Stimulated activated effector memory CD8-positive, alpha-beta T cell treated with anti-CD3 and anti-CD28 coated beads, Interleukin-12 subunit alpha, Interleukin-12 subunit beta, amount 100 ng/mL, for 72 hours (primary cell): ENCODE measurements at regions not wholly inside any gene's neighbourhood (a gene's known extent, or its start where the extent isn't known, plus 50 kb on each side); places are given as distances from the start of the nearest gene placed in this dataset.
A peak's percentile ranks its signal among the peaks of the same experiment; 100 is the strongest.

Experiments used
- ATAC-seq: fragments of 150-1000 bp; cut with Tn5 transposase; 2 replicates; pipeline ENCODE4 v1.10.0; 2021
- DNase-seq, 2 donors: peaks; one replicate each; pipeline ENCODE4 v3.0.0; 2021 to 2022; ENCODE audit warnings: low spot score in 2 of 2
- H3K27ac Mint-ChIP-seq: one replicate; pipeline ENCODE4 v1.8.0; 2022; ENCODE audit warnings: mild to moderate bottlenecking, mixed read lengths
- H3K36me3 Mint-ChIP-seq: one replicate; pipeline ENCODE4 v1.8.0; 2022; ENCODE audit warnings: mild to moderate bottlenecking, mixed read lengths
- H3K4me1 Mint-ChIP-seq: one replicate; pipeline ENCODE4 v1.8.0; 2022; ENCODE audit warnings: mixed read lengths
- H3K4me3 Mint-ChIP-seq: one replicate; pipeline ENCODE4 v1.8.0; 2022; ENCODE audit warnings: mild to moderate bottlenecking, mixed read lengths
- H3K9me3 Mint-ChIP-seq: one replicate; pipeline ENCODE4 v1.8.0; 2022; ENCODE audit warnings: mixed read lengths

DNA sequence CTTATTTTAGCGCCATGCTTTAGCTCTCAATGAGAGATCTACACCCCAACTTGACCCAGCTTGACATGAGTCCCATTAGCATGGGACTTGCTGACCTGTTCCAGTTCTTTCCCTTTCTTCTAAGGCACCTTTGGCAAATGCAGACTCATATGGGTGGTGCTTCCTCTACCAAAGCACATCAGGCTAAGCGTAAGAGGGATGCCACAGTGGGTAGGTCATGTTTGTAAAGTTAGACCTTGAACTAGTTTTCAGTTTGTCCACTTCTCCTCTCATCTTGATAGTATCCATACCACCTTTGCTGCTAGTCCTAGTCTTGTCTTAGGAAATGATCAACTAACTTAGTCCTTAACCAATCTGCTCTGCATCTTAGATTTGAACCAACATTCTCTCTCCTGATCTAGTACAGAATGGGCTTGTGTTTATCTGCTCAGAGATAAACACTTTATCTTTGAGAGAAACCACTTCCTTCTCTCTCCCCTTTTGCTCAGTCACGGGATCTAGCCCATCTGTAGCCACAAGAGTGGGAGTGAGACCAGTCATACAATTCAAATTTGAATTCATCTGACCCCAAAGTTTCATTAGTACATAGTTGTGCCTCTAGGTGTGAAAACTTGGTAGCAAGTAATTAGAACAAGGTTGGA lies 72.1 kb upstream of the CD44 start:
- H3K4me3 Mint-ChIP-seq: peak overlapping the region; percentile 28
- DNase-seq: peak in 1 of 2 donors; percentile 65
- H3K9me3 Mint-ChIP-seq: peaks cover 11% of the 10 kb centered on the region

DNA sequence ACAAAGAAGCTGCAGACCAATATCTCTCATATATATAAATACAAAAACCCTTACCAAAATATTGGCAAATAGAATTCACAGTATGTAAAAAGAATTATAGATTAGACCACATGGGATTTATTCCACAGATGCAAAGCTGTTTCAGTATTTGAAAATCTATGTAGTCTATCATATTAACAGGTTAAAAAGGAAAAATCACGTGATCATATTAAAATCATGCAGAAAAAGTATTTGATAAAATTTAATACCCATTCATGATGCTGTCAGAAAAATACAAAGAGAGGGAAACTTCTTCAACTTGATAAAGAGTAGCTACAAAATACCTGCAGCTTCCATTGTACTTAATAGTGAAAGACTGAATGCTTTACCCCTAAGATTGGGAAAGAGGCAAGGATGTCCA lies 67.2 kb upstream of the CD44 start:
- Mint-ChIP-seq H3K36me3 (peaks cover 20% of the 10 kb centered on the region), H3K9me3 (peaks cover 17% of the 10 kb centered on the region), H3K27ac (peak overlapping the region; percentile 29), H3K4me3 (no peak overlapping the region), H3K4me1 (peaks cover 66% of the 10 kb centered on the region)
- ATAC-seq: no peak
- no peak for DNase-seq

More for the DNA sequence above, 72.1 kb upstream of the CD44 start:
- peaks cover 20% of the 10 kb centered on the region for H3K36me3 Mint-ChIP-seq
- H3K4me1 Mint-ChIP-seq: peaks cover 37% of the 10 kb centered on the region
- peak overlapping the region; percentile 52 for H3K27ac Mint-ChIP-seq
- peak; percentile 98 for ATAC-seq

DNA sequence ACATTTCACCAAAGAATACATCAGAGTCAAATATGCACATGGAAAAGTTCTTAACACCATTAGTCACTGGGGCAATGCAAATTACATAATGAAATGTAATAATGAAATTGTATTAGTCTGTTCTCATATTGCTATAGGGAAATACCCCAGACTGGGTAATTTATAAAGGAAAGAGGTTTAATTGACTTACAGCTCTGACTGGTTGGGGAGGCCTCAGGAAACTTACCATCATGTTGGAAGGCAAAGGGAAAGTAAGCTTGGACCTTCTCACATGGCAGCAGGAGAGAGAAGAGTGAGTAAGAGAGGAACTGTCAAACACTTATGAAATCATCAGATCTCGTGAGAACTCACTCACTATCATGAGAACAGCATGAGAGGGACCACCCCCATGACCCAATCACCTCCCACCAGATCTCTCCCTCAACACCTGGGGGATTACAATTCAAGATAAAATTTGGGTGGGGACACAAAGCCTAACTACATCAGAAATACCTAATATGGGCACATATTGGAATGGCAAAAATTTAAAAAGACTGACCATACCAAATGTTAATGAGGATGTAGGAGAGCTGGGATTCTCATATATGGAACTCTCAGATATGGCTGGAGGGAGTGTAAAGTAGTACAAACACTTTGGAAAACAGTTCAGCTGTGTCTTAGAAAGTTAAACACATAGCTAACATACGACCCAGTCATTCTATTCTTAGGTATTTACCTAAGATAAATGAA lies 65.1 kb upstream of the CD44 start:
- H3K9me3 Mint-ChIP-seq: peaks cover 17% of the 10 kb centered on the region
- ATAC-seq (no peak), DNase-seq (no peak)
- H3K36me3 Mint-ChIP-seq: peaks cover 16% of the 10 kb centered on the region
- no peak overlapping the region for H3K27ac Mint-ChIP-seq
- H3K4me1 Mint-ChIP-seq: peaks cover 72% of the 10 kb centered on the region
- H3K4me3 Mint-ChIP-seq: no peak overlapping the region

- peak overlapping the region; percentile 93 for H3K27ac Mint-ChIP-seq
Measured at GRCh38 chr11:35076201-35077100, 62.5 kb upstream of the CD44 start.

GRCh38 chr11:35077709-35078469 lies 61.1 kb upstream of the CD44 start:
- H3K4me1 Mint-ChIP-seq: peaks cover 89% of the 10 kb centered on the region
- peak overlapping the region; percentile 55 for H3K4me3 Mint-ChIP-seq
- H3K9me3 Mint-ChIP-seq: peaks cover 5% of the 10 kb centered on the region
- peaks cover 7% of the 10 kb centered on the region for H3K36me3 Mint-ChIP-seq
- H3K27ac Mint-ChIP-seq: peak overlapping the region; percentile 93
- peak in 1 of 2 donors; percentile 75 for DNase-seq
- peak; percentile 87 for ATAC-seq

More at GRCh38 chr11:35076201-35077100, 62.5 kb upstream of the CD44 start:
- H3K9me3 Mint-ChIP-seq: peaks cover 5% of the 10 kb centered on the region
- DNase-seq (no peak), ATAC-seq (no peak)
- H3K4me1 Mint-ChIP-seq: peaks cover 84% of the 10 kb centered on the region
- no peak overlapping the region for H3K4me3 Mint-ChIP-seq
- H3K36me3 Mint-ChIP-seq: no peaks in the 10 kb centered on the region

DNA sequence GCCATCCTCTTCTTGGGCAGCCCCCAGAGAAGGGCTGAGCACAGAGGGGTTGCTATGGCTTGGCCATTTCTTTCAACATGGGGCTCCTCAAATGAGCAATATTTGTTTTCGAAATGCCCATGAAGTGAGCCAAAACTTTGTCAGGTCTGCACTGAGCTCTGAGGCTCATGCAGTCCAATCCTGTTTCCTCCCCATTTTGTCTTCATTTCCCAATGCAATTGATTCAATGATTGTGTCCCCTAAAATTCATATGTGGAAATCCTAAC lies 60.6 kb upstream of the CD44 start:
- H3K9me3 Mint-ChIP-seq: peaks cover 3% of the 10 kb centered on the region
- peaks cover 12% of the 10 kb centered on the region for H3K36me3 Mint-ChIP-seq
- DNase-seq (no peak), ATAC-seq (no peak)
- peaks cover 89% of the 10 kb centered on the region for H3K4me1 Mint-ChIP-seq
- H3K4me3 Mint-ChIP-seq: peak overlapping the region; percentile 55
- peak overlapping the region; percentile 93 for H3K27ac Mint-ChIP-seq

DNA sequence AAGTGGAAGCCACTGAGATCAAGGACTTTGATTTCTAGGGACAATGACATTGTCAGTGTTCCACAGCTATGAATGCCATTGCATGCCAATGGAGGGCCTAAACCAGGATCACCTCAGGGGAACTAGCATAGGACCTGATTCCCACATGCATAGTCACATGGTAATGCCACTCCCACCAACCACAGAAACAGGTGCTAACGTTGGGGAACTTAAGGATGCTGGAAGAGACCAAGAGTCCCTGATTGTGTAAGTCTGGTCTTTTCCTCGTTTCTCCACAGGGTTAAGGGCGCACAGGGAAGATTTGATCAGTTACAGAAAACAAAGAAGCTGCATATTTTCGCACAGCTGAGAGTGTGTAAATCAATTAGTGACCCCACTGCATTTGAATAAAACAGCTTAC lies 59.4 kb upstream of the CD44 start:
- Mint-ChIP-seq H3K4me1 (peaks cover 89% of the 10 kb centered on the region), H3K4me3 (no peak overlapping the region), H3K9me3 (peaks cover under 1% of the 10 kb centered on the region), H3K36me3 (peaks cover 12% of the 10 kb centered on the region), H3K27ac (no peak overlapping the region)
- ATAC-seq (no peak), DNase-seq (no peak)

DNA sequence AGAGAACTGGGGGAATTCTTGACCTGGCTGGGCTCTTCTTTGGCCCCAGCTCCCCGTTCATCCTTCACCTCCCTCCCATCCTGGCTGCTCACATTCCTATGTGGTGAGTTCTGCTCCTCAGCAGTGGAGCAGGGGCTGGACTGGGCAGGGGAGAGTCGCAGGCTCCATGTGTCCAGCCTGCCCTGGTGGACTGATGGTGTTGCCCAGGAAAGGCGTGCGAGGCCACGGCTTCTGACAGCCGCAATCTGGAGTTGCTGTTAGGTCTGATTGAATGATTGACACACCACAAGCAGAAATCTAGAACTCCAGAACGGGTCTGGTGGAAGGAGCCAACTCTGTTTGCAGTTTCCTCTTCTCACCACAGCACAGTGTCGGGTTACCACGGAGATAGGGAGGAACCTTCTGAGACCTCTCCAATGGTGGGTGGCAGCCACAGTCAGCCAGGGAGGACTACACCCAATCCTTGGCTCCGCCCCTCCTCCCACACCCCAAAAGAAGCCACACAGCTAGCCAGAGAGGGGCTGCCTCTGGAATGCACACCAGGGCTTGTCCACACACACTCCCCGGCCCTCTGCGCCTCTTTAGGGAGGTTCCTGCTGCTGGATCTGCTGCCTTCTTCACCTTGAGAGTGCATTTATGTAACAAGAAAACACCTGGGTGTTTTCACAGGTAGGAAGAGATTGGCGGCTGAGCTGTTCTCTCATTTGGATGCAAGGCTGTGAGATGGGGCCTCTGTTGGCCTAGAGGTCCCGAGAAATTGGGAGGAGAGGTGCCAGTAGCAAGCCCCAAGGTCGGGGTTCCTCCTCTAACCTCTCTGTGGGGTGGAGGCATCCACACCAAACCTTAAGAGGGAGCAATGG lies 56.4 kb upstream of the CD44 start:
- H3K36me3 Mint-ChIP-seq: peaks cover 12% of the 10 kb centered on the region

GRCh38 chr11:35083181-35083430 lies 55.9 kb upstream of the CD44 start:
- peak overlapping the region; percentile 93 for H3K27ac Mint-ChIP-seq
- H3K4me3 Mint-ChIP-seq: peak overlapping the region; percentile 66
- no peak for DNase-seq

More for the DNA sequence above, 56.4 kb upstream of the CD44 start:
- ATAC-seq: peak; percentile 87
- peak; percentile 51 to 82 for DNase-seq
- H3K27ac Mint-ChIP-seq: peak overlapping the region; percentile 93
- H3K4me3 Mint-ChIP-seq: peak overlapping the region; percentile 66
- peaks cover 82% of the 10 kb centered on the region for H3K4me1 Mint-ChIP-seq
- no peaks in the 10 kb centered on the region for H3K9me3 Mint-ChIP-seq

GRCh38 chr11:35083431-35084238 lies 55.3 kb upstream of the CD44 start:
- Mint-ChIP-seq H3K4me3 (peak overlapping the region; percentile 66), H3K4me1 (peaks cover 82% of the 10 kb centered on the region), H3K27ac (peak overlapping the region; percentile 93), H3K36me3 (peaks cover 12% of the 10 kb centered on the region), H3K9me3 (no peaks in the 10 kb centered on the region)
- peak; percentile 77 for ATAC-seq
- peak in 1 of 2 donors; percentile 67 for DNase-seq

More at GRCh38 chr11:35083181-35083430, 55.9 kb upstream of the CD44 start:
- H3K36me3 Mint-ChIP-seq: peaks cover 12% of the 10 kb centered on the region
- H3K9me3 Mint-ChIP-seq: no peaks in the 10 kb centered on the region
- peaks cover 82% of the 10 kb centered on the region for H3K4me1 Mint-ChIP-seq
- no peak for ATAC-seq

DNA sequence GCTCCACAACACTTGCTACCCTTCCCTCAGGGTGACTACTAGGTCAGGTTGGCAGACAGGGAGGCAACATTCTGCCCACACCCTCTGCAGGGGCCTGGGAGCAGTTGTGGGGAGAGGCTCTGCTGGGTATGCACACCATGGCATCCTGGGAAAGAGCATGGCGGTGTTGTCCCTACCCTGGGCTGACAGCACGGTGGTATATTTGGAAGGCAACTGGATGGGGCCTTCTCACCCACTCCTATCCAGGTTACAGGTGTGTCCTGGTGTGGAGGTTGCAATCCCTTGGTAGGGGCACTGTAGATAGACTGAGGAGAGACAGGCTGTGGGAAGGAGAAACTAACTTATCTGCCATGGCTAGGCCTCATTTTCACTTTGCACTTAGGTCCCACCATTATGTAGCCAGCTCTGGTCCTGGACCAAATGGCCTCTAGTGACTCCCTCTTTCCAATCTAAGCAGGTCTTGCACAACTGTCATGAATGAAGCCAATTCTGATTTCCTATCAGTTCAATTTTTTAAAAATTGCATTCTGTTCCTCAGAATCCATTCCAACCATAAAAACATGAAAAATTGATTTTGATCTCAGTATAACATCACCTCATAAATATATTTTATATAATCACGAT lies 54.0 kb upstream of the CD44 start:
- ATAC-seq: no peak
- Mint-ChIP-seq H3K36me3 (peaks cover 12% of the 10 kb centered on the region), H3K4me1 (peaks cover 73% of the 10 kb centered on the region), H3K27ac (peak overlapping the region; percentile 93), H3K9me3 (no peaks in the 10 kb centered on the region), H3K4me3 (no peak overlapping the region)
- no peak for DNase-seq

DNA sequence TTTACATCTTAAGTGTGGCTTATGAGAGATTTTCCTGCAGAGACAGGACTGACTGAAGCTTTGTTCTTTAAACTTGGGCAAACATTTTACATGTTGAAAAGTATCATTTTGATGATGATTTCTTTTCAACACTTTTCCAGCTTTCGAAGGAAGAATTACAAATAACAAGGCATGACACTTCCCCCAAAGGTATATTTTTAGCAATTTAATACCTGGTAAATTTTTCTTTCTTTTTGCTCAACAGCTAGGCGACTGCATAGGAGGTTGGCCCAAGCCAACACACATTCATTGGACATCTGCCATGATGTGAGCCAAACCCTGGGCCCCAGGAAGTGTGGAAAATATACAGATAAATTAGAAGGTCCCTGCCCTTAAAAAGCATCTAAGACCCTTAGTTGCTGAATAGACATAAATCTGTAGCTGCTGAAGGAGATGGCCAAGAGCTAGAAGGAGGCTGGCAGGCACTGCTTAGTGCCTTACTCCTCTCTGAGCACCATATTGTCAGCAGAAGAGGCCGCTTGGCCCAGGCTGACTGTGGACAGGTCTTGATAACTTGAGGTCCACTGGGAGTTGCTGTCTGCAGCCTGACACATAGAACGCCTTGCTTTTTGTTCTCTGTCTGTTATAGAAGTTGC lies 53.3 kb upstream of the CD44 start:
- peaks cover 66% of the 10 kb centered on the region for H3K4me1 Mint-ChIP-seq
- DNase-seq: no peak
- H3K4me3 Mint-ChIP-seq: no peak overlapping the region
- peaks cover 12% of the 10 kb centered on the region for H3K36me3 Mint-ChIP-seq
- no peak for ATAC-seq
- no peaks in the 10 kb centered on the region for H3K9me3 Mint-ChIP-seq
- peak overlapping the region; percentile 93 for H3K27ac Mint-ChIP-seq

- Mint-ChIP-seq H3K4me3 (no peak overlapping the region), H3K36me3 (peaks cover 6% of the 10 kb centered on the region), H3K4me1 (peaks cover 48% of the 10 kb centered on the region), H3K27ac (peak overlapping the region; percentile 27), H3K9me3 (peaks cover 3% of the 10 kb centered on the region)
- ATAC-seq (no peak), DNase-seq (no peak)
Measured at GRCh38 chr11:35087648-35088047, 51.3 kb upstream of the CD44 start.
